ENCODE measurements at regions not wholly inside any gene's neighbourhood (a gene's known extent, or its start where the extent isn't known, plus 50 kb on each side); places are given as distances from the start of the nearest gene placed in this dataset.
"Not testable (repeated sequence)": the region's sequence is repeated elsewhere in the genome, so short reads cannot be mapped to it uniquely, and the experiment has no call there.

DNA sequence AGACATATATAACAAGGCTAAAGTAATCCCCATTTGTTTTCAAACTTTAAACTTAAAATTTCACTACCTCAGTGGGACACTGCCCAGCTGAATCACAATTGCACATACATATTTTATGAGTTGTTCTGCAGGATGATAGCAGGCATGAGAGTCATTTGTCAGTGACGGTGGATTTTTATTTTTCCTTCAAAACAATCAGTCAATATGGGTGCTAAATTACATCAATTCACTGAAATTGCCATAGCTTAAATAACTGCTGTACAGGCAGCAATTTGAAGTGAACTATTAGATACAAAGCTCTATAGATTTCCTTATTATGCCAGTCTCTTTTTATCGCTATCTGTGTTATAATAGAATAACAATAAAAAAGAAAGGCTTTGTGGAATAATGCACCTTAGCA lies 784.6 kb upstream of the ANO3 start:
- H3K4me3 ChIP-seq (ENCODE audit: low read depth, low read length): no peak overlapping the region
- no peak for DNase-seq (ENCODE audit: low read depth, low spot score)
- in situ Hi-C loops (cut with HindIII; ENCODE audit: low sequenced_read_pairs): no loop called here
- TF ChIP-seq CTCF (IDR thresholded peaks at IDR 0.05; ENCODE audit: low read depth, low read length): no peak

DNA sequence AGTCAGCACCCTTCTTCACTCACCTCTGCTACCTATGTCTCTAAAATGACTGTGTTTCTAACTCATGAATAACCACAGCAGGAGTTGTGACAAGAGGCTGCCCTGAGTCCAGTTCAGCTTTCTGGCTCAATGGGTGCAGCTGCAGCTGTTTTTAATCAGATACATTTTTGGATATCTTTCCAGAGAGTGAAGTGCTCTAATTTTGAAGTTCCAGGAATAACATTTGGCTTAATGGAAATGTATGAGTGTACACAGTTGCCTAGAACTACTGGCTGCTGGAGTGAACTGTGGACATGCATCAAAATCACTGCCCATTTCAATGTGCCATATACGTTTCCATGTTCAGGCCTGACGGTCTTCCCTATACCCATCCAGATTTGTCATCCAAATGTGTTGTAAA lies 769.5 kb upstream of the ANO3 start:
- in situ Hi-C loops (cut with HindIII; ENCODE audit: low sequenced_read_pairs): no loop called here
- no peak for DNase-seq (ENCODE audit: low read depth, low spot score)
- no peak overlapping the region for H3K4me3 ChIP-seq (ENCODE audit: low read depth, low read length)
- no peak for TF ChIP-seq CTCF (IDR thresholded peaks at IDR 0.05; ENCODE audit: low read depth, low read length)

- DNase-seq (ENCODE audit: low read depth, low spot score): no peak
- in situ Hi-C loops (cut with HindIII; ENCODE audit: low sequenced_read_pairs): no loop called here
- TF ChIP-seq CTCF (IDR thresholded peaks at IDR 0.05; ENCODE audit: low read depth, low read length): no peak
- no peak overlapping the region for H3K4me3 ChIP-seq (ENCODE audit: low read depth, low read length)
These were observed 766.1 kb upstream of the ANO3 start for GRCh38 chr11:25565846-25566245.

DNA sequence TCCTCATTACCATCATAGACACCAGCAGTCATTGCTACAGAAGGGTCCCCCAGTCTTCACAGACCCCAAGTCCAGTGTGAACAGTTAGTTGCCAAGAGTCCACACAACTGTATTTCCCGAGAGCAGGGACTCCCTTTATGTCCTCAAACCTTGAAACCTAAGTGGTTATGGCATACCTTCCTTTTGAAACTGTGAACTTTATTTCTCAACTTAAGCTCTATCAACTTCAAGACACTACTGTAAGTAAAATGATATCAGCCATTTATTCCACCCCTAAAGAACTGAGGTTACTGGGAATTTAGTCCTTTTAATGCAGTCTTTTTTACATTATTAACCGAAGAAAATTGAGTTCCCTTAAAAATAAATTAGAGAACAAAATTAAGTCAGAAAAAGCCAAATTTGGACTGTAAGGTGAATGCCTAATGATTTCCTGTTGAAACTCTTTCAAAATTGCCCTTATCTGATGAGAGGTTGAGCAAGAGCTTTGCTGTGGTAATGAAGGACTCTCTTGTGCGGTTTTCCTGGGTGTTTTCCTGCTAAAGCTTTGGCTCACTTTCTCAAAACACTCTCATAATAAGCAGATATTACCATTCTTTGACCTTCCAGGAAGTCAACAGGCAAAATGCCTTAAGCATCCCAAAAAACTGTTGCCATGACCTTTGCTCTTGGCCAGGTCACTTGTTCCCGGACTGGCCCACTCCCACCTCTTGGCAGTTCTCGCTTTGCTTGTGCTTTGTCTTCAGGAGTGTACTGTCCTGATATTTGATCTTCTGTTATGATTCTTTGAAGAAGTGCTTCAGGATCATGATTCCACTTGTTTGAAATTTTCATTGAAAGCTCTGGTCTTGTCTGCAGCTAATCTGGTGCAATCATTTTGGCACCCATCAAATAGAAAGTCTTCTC lies 765.4 kb upstream of the ANO3 start:
- TF ChIP-seq CTCF (IDR thresholded peaks at IDR 0.05; ENCODE audit: low read depth, low read length): no peak
- in situ Hi-C loops (cut with HindIII; ENCODE audit: low sequenced_read_pairs): no loop called here
- no peak for DNase-seq (ENCODE audit: low read depth, low spot score)
- no peak overlapping the region for H3K4me3 ChIP-seq (ENCODE audit: low read depth, low read length)

GRCh38 chr11:25576320-25576719 lies 755.6 kb upstream of the ANO3 start:
- no peak overlapping the region for H3K4me3 ChIP-seq (ENCODE audit: low read depth, low read length)
- no peak for DNase-seq (ENCODE audit: low read depth, low spot score)
- TF ChIP-seq CTCF (IDR thresholded peaks at IDR 0.05; ENCODE audit: low read depth, low read length): no peak
- in situ Hi-C loops (cut with HindIII; ENCODE audit: low sequenced_read_pairs): no loop called here

DNA sequence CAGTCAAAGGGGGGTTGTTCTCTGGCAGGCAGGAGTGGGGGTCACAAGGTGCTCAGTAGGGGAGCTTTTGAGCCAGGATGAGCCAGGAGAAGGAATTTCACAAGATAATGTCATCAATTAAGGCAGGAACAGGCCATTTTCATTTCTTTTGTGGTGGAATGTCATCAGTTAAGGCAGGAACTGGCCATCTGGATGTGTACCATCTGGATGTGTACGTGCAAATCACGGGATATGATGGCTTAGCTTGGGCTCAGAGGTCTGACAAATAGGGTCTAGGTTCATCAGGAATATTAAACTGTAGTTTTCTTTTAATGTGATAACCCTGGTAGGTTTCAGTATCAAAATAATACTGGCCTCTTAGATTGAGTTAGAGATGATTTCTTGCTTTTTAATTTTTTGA lies 752.4 kb upstream of the ANO3 start:
- in situ Hi-C loops (cut with HindIII; ENCODE audit: low sequenced_read_pairs); DNase-seq (ENCODE audit: low read depth, low spot score); H3K4me3 ChIP-seq (ENCODE audit: low read depth, low read length): not testable (repeated sequence)

DNA sequence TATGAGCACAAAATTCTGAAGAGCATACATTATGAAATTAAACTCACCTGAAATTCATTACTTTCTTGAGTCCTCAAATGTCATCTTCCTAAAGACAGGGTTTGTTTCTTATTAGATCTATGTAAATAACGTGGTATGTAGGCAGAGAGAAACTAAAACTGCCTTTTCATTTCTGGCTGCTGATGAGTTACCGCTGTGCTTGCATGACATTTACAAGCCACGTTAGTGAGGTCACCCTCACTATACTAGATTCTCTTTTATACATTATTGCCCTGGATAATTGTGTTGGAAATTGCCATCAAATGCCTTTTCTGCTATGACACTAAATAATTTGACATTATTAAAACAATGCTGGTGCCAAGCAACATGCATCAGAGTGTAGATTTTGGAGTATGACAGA lies 748.3 kb upstream of the ANO3 start:
- in situ Hi-C loops (cut with HindIII; ENCODE audit: low sequenced_read_pairs): no loop called here
- TF ChIP-seq CTCF (IDR thresholded peaks at IDR 0.05; ENCODE audit: low read depth, low read length): no peak
- H3K4me3 ChIP-seq (ENCODE audit: low read depth, low read length): no peak overlapping the region
- DNase-seq (ENCODE audit: low read depth, low spot score): no peak

All from astrocyte of the spinal cord (primary cell).